ENCODE measurements at regions not wholly inside any gene's neighbourhood (a gene's known extent, or its start where the extent isn't known, plus 50 kb on each side); places are given as distances from the start of the nearest gene placed in this dataset.

GRCh38 chr2:145723872-145724271 lies 1204.0 kb upstream of the ZEB2 start:
- TF ChIP-seq CTCF (IDR thresholded peaks at IDR 0.05) = no peak
- TF ChIP-seq POLR2A (IDR thresholded peaks at IDR 0.05) = no peak
- no peak for TF ChIP-seq POLR2AphosphoS5 (IDR thresholded peaks at IDR 0.05)
